Hepatocyte (in vitro differentiated cells): ENCODE measurements at regions not wholly inside any gene's neighbourhood (a gene's known extent, or its start where the extent isn't known, plus 50 kb on each side); places are given as distances from the start of the nearest gene placed in this dataset.

Experiments used
- DNase-seq: peaks from one replicate; pipeline ENCODE4 v3.0.0-alpha.2; 2016; ENCODE audit warnings: low spot score
- H2AFZ ChIP-seq: fragments of 200-600 bp; sonication (generic); 2 replicates; pipeline ENCODE4 v1.6.0; 2016; ENCODE audit warnings: antibody characterized with exemption, mild to moderate bottlenecking
- H3K27ac ChIP-seq: fragments of 200-600 bp; sonication (generic); 2 replicates; pipeline ENCODE4 v1.5.1; 2016; ENCODE audit warnings: mild to moderate bottlenecking
- H3K27me3 ChIP-seq: fragments of 200-600 bp; sonication (generic); 2 replicates; pipeline ENCODE4 v1.6.1; 2016
- H3K36me3 ChIP-seq: fragments of 200-600 bp; sonication (generic); replicated peaks from 2 replicates; pipeline ENCODE4 v1.5.1; 2016; ENCODE audit warnings: low read depth; ENCODE audit not compliant: insufficient read depth
- H3K4me1 ChIP-seq: fragments of 200-600 bp; sonication (generic); 2 replicates; pipeline ENCODE4 v1.5.1; 2016; ENCODE audit warnings: mild to moderate bottlenecking, moderate library complexity; ENCODE audit not compliant: insufficient read depth
- H3K4me2 ChIP-seq: fragments of 200-600 bp; sonication (generic); 2 replicates; pipeline ENCODE4 v1.6.0; 2016
- H3K4me3 ChIP-seq: fragments of 200-600 bp; sonication (generic); 2 replicates; pipeline ENCODE4 v1.5.1; 2016; ENCODE audit warnings: mild to moderate bottlenecking
- H3K79me2 ChIP-seq: fragments of 200-600 bp; sonication (generic); 2 replicates; pipeline ENCODE4 v1.6.0; 2017; ENCODE audit warnings: mild to moderate bottlenecking
- H3K9me2 ChIP-seq: fragments of 200-600 bp; sonication (generic); replicated peaks from 2 replicates; pipeline ENCODE4 v1.6.0; 2017; ENCODE audit warnings: mild to moderate bottlenecking; ENCODE audit not compliant: insufficient read depth
- H3K9me3 ChIP-seq: fragments of 200-600 bp; sonication (generic); 2 replicates; pipeline ENCODE4 v1.5.1; 2016; ENCODE audit warnings: low read depth, mild to moderate bottlenecking
- H4K20me1 ChIP-seq: fragments of 200-600 bp; sonication (generic); 2 replicates; pipeline ENCODE4 v1.6.0; 2016; ENCODE audit warnings: mild to moderate bottlenecking; ENCODE audit not compliant: insufficient read depth, poor library complexity, severe bottlenecking
- EZH2 ChIP-seq: fragments of 200-600 bp; sonication (generic); IDR thresholded peaks from 2 replicates; pipeline ENCODE4 v1.6.1; 2016; ENCODE audit warnings: antibody characterized with exemption, mild to moderate bottlenecking, borderline replicate concordance
- EZH2phosphoT487 ChIP-seq: fragments of 200-600 bp; sonication (generic); IDR thresholded peaks from one replicate; pipeline ENCODE4 v1.6.1; 2018; ENCODE audit warnings: antibody characterized with exemption, mild to moderate bottlenecking, low read depth, moderate library complexity; ENCODE audit not compliant: unreplicated experiment, severe bottlenecking
- WGBS: methylation state at CpG from one replicate; pipeline ENCODE4 v1.1.6; 2016; ENCODE audit warnings: low lambda C conversion rate; ENCODE audit errors: missing lambda C conversion rate; 5-methylcytosine and 5-hydroxymethylcytosine counted together
- TF ChIP-seq, protein P1 (sequence below): fragments of 200-600 bp; sonication (generic); IDR thresholded peaks from 2 replicates; pipeline ENCODE4 v1.5.1; 2016; ENCODE audit warnings: antibody characterized with exemption, mild to moderate bottlenecking; ENCODE audit not compliant: poor library complexity

DNA sequence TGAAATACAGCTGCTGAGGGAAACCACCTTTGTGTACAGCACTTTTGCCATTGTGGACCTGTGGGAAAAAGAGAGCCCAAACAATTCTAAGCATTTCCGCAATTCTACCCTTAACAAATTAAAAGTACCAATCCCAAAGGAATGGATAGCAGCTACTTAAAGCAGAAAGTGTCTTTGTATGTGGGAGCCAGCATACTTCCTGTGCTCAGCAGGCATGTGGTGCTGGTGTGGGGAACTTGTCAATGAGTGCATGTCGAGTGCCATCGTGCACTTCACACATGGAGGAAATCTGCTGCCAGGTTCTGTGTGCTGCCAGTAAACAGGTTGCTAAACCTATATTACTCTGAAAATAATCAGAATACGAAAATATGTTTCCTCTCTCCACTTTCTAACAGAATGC is 399.0 kb downstream of the LRRC70 start:
- Histone ChIP-seq H4K20me1 (no peaks in the 10 kb centered on the region), H3K27me3 (no peaks in the 10 kb centered on the region), H2AFZ (no peak overlapping the region), H3K4me1 (no peaks in the 10 kb centered on the region), H3K36me3 (no peaks in the 10 kb centered on the region), H3K27ac (no peak overlapping the region), H3K9me2 (no peaks in the 10 kb centered on the region), H3K4me3 (no peak overlapping the region), H3K79me2 (no peaks in the 10 kb centered on the region), H3K4me2 (no peak overlapping the region), H3K9me3 (no peaks in the 10 kb centered on the region)
- 61% methylated on average over 4 of the region's 4 CpGs for WGBS
- TF ChIP-seq EZH2 (no peak), EZH2phosphoT487 (no peak)
- TF ChIP-seq, protein P1, sequence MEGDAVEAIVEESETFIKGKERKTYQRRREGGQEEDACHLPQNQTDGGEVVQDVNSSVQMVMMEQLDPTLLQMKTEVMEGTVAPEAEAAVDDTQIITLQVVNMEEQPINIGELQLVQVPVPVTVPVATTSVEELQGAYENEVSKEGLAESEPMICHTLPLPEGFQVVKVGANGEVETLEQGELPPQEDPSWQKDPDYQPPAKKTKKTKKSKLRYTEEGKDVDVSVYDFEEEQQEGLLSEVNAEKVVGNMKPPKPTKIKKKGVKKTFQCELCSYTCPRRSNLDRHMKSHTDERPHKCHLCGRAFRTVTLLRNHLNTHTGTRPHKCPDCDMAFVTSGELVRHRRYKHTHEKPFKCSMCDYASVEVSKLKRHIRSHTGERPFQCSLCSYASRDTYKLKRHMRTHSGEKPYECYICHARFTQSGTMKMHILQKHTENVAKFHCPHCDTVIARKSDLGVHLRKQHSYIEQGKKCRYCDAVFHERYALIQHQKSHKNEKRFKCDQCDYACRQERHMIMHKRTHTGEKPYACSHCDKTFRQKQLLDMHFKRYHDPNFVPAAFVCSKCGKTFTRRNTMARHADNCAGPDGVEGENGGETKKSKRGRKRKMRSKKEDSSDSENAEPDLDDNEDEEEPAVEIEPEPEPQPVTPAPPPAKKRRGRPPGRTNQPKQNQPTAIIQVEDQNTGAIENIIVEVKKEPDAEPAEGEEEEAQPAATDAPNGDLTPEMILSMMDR = no peak
- DNase-seq = no peak

DNA sequence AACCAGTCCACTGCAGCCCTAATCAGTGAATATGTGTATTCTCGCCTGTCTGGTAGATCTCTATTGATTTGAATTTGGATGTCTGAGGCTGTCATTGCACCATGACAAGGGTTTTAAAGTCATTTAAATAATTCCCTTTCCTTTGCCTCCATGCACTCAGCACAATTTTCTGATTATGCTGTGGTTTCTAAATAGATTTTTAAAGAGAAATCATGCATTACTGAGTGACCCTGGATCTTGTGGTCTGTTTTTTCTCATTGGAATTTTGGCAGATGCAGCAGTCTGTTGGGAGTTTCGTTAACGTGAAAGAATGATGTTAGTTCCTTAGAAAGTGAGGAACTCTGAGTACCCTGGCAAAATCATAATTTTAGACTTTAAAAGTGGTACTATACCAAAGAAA is 396.0 kb downstream of the LRRC70 start:
- 40% methylated on average over 3 of the region's 3 CpGs for WGBS
- H2AFZ ChIP-seq = no peak overlapping the region
- H3K4me3 ChIP-seq = no peak overlapping the region
- H3K9me3 ChIP-seq = no peaks in the 10 kb centered on the region
- H3K27me3 ChIP-seq = no peaks in the 10 kb centered on the region
- no peak overlapping the region for H3K4me2 ChIP-seq
- no peaks in the 10 kb centered on the region for H3K36me3 ChIP-seq
- H3K9me2 ChIP-seq = no peaks in the 10 kb centered on the region
- DNase-seq = no peak
- H3K79me2 ChIP-seq = no peaks in the 10 kb centered on the region
- H3K4me1 ChIP-seq = no peaks in the 10 kb centered on the region
- TF ChIP-seq, protein P1 = no peak
- TF ChIP-seq EZH2 (no peak), EZH2phosphoT487 (no peak)
- no peak overlapping the region for H3K27ac ChIP-seq
- no peaks in the 10 kb centered on the region for H4K20me1 ChIP-seq

DNA sequence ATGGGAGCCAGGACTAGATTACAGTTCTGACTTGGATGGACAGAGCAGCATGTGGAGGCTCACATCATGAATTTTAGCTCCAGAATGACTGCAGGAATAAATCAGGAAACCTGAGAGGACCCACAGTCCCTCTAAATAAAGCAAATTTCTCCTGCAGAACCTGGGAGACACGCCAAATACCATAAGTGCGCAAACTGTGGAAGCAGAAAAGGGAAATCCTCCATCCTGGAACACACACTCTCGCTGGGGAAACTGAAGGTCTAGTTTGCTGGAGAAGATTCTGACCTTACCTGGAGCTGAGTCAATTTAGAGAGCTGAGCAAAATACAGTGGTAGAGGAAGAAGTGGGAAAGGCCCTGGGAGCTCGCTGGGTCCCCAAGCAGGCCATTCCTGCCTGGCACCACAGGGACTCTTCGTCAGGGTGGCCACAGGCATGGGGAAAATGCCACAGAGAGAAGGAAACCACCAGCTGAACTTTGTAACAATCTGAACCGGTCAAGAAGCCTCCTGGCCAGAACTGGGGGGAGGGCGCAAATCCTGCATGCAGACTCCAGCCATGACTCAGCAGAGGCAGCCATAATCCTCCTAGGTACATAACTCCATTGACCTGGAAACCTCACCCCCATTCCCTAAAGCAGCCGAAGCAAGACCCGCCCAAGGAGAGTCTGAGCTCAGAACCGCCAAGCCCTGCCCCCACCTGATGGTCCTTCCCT is 390.9 kb downstream of the LRRC70 start:
- no peaks in the 10 kb centered on the region for H4K20me1 ChIP-seq
- H3K9me3 ChIP-seq = peaks cover 6% of the 10 kb centered on the region
- H3K4me1 ChIP-seq = no peaks in the 10 kb centered on the region
- H3K27ac ChIP-seq = no peak overlapping the region
- no peak overlapping the region for H3K4me2 ChIP-seq
- TF ChIP-seq EZH2phosphoT487 = no peak
- TF ChIP-seq, protein P1 = no peak
- no peak overlapping the region for H3K4me3 ChIP-seq
- H2AFZ ChIP-seq = no peak overlapping the region
- 93% methylated on average over 10 of the region's 10 CpGs for WGBS
- H3K27me3 ChIP-seq = no peaks in the 10 kb centered on the region
- no peak for DNase-seq
- no peaks in the 10 kb centered on the region for H3K36me3 ChIP-seq
- no peaks in the 10 kb centered on the region for H3K79me2 ChIP-seq
- no peaks in the 10 kb centered on the region for H3K9me2 ChIP-seq

GRCh38 chr5:62964428-62964827 is 385.8 kb downstream of the LRRC70 start:
- Histone ChIP-seq H3K9me3 (peaks cover 6% of the 10 kb centered on the region), H2AFZ (no peak overlapping the region), H3K4me3 (no peak overlapping the region), H3K27ac (no peak overlapping the region), H3K4me1 (no peaks in the 10 kb centered on the region), H3K79me2 (no peaks in the 10 kb centered on the region), H4K20me1 (no peaks in the 10 kb centered on the region), H3K36me3 (no peaks in the 10 kb centered on the region), H3K27me3 (no peaks in the 10 kb centered on the region), H3K4me2 (no peak overlapping the region), H3K9me2 (no peaks in the 10 kb centered on the region)
- TF ChIP-seq EZH2phosphoT487 (no peak), EZH2 (no peak)
- TF ChIP-seq, protein P1 = no peak
- DNase-seq = no peak
